Effector CD8-positive, alpha-beta T cell (primary cell): ENCODE measurements at regions not wholly inside any gene's neighbourhood (a gene's known extent, or its start where the extent isn't known, plus 50 kb on each side); places are given as distances from the start of the nearest gene placed in this dataset.
"Not testable (repeated sequence)": the region's sequence is repeated elsewhere in the genome, so short reads cannot be mapped to it uniquely, and the experiment has no call there.

ENCODE experiments used
- DNase-seq: peaks from one replicate; lab custom pipeline; 2025; lab: John Stamatoyannopoulos, UW

DNA sequence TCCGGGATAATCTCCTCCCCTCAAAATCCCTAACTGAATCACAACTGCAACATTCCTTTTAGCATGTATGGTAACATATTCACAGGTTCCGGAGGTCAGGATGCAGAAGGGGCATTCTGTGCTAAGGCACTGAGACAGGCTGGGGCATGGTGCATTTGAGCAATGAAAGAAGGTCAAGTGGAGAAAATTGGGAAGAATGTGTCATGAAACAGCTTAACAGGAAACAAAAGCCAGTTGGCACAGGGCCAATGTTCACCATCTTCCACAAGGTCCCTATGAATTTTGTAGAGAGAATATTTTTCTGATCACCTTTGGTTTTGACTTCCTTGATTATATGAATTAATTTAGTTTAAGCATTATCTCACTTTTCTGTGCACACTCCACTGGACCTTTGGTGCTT is 587.7 kb upstream of the NR2F2 start:
- no peak for DNase-seq

DNA sequence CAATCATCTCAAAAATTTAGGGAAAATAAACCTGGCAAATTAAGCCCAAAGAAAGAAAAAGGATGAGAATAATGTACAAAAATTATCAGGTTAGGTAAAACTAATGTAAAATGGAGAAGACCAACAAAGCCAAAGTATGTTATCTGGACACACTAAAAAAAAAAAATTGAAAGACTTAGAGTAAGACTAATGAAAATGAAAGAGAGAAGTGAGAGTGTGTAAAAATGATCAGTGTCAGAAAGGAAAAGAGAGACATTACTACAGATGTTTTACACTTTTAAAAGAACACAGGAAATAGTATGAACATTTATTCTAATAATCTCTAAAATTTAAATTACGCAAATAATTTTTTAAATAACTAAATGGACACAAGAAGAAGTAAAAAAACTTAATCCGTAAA is 573.3 kb upstream of the NR2F2 start:
- no peak for DNase-seq

DNA sequence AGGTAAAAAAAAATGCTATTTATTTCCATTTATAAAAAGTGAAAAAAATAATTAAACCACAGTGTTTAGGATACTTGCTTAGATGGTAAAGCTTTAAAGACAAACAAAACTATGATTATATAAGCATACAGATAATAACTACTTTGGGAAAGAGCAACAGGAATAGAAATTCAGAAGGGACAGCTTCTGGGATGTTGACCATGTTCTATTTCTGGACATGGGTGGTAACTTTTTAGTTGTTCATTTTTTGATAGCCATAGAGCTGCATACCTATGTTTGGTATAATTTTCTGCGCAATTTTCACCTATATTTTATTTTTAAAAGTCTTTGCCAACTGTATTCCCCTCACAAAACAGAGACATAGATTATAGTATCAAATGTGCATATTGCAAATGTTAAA is 572.0 kb upstream of the NR2F2 start:
- DNase-seq: no peak

DNA sequence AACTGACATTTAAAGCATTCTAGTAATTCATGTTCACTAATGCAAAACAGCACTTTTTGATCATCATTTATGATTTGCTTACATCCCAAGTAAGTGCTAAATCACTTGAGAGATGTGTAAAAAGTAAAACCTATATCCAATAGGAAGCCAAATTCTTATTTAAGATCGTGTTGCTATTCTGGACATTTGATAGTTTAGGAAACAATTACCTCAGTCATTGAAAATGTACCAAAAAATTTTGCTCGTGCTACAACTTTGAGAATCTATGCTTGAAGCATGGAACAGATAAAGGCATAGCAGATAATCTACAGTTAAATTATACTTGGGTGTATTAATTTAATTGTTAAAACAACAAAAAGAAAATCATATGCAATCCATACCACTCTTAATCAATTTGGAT is 571.6 kb upstream of the NR2F2 start:
- DNase-seq: no peak

DNA sequence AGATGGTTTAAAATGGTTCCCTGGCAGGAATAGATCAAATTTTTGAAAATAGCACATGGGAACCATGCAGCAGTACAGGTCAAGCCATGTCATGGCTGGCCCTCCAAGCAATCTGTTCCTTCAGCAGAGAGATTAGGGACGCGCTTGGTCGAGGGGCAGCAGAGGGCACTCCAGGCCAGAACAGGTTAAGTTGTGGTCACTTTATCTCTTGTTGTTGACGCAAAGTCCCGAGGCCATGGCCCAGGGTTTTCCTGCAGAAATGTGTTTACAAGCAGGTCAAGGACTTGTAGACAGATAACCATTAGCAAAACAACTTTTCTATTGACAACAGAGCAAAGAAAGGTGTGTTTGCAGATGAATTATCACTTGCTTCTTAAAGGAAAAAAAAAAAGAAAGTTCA is 570.0 kb upstream of the NR2F2 start:
- no peak for DNase-seq

DNA sequence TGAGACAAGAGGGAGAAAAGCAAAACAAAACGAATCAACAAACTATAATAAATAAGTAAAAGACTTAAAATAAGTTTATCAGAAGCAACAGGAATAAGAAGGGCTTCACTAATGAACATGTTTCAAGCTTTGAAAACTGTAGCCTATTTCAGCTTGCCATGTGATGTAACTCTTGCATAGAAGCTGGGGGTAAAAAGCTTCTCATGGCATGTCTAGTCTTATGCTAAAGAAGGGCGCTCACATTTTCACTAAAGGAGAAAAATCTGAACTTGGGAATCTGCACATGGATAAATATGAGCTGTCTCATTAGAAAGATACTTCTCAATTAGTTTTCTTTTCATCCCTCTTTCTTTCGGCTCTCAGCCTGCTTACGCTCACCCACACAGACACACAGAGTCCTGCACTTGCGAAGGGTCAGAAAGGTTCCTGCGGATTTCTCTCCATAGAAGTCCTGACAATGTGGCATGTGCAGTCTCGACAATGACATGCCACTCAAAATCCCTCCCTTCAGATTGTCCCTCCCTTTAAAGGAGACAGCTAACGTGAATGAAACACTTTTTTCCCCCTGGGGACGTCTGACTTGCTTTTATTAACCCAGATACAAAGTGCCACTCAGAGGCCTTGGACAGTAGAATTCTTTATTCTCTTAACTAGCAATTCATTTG is 568.9 kb upstream of the NR2F2 start:
- DNase-seq: no peak

DNA sequence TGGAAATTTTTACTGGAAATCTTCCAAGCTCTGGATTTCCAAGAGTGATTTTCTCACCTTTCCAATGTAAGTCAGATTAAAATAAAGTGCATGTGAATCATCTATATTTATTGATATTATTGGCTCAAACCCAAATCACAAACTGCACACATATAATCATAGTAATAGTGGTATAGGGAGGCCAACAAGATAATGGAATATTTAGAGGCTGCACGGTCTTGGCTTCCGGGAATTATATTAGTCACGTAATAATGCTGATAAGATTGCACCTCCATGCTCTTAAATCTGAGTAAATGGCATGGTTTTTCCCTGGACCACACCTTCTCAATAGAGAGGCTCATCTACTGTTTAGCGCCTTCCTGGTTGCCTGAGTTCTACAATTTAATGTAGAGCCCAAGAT is 567.1 kb upstream of the NR2F2 start:
- DNase-seq: no peak

DNA sequence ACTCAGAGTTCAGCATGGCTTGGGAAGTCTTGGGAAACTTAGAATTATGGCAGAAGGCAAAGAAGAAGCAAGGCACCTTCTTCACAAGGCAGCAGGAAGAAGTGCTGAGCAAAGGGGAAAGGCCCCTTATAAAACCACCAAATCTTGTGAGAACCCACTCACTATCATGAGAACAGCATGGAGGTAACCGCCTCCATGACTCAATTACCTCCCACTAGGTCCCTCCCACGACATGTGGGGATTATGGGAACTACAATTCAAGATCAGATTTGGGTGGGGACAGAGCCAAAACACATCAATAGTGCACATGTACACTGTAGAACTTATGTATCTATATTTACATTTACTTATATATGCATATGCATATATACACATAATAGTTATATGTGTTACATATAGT is 565.3 kb upstream of the NR2F2 start:
- DNase-seq: no peak

DNA sequence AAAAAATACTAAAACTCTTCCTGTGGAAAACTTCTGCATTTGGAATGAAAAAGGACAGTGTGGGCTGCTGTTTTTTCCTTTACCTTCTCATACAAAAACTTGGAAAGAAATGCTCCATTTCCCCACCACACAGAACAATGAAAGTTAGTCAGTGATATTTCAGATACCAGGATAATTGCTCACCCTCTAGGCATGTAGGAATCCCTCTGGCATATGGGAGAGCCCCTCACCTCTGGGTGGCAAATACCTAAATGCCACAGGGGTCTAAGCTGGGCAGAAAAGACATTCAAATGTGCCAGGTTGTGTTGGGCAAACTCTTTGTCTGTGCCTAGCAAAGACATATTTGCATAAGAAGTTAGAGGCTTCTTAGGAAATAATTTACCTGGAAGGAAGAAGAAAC is 560.3 kb upstream of the NR2F2 start:
- DNase-seq: no peak

DNA sequence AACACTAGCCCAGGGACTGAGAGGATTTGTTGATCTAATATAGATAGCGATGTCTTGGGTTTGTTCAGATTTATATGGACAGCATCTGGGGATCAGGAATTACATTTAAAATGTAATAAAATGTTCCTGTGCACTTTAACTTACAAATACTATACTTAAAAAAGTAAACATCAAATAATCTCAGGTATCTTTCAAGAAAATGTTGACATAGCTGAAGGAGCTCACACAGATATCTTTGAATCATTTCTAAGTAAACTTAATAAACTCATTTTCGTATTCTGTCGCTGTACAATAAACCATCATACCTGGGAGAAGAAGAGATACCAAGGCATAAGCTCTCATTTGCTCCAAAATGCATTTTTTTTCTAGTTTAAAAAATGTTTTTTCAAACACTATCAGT is 557.5 kb upstream of the NR2F2 start:
- DNase-seq: no peak

DNA sequence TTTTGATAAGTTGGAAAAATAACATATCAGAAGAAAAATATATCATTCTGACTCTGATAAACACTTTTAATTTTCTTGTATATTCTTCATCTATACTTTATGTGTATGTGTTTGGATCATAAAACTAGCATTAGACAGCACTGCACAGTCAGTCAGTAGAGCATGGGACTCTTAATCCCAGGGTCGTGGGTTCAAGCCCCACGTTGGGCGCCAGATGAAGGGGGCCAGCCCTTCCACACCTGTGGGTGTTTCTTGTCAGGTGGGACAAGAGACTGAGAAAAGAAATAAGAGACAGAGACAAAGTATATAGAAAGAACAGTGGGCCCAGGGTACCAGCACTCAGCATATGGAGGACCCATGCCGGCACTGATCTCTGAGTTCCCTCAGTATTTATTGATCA is 546.0 kb upstream of the NR2F2 start:
- no peak for DNase-seq

DNA sequence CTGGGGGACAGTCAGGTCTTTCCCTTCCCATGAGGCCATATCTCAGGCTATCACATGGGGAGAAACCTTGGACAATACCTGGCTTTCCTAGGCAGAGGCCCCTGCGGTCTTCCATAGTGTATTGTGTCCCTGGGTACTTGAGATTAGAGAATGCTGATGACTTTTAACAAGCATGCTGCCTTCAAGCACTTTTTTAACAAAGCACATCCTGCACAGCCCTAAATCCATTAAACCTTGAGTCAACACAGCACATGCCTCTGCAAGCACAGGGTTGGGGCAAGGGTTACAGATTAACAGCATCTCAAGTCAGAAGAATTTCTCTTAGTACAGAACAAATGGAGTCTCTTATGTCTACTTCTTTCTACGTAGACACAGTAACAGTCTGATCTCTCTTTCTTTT is 545.2 kb upstream of the NR2F2 start:
- not testable (repeated sequence) for DNase-seq

DNA sequence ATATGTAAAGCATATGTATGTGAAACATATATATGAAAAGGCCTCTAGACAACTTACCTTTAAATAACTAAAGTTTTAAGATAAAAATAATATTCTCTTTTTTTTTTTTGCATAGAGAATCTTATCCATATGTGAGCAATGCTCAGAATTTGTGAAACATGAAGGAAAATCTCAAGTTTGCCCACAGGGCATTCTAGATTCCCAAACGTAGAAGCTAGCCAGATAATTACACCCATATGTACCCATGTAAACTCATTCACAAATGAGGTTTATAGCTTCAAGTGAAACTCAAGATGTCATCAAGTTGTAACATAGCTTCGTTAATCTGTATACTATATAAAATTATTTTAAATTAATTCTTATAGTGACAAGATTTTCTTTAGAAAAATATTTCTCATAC is 537.3 kb upstream of the NR2F2 start:
- DNase-seq: no peak

DNA sequence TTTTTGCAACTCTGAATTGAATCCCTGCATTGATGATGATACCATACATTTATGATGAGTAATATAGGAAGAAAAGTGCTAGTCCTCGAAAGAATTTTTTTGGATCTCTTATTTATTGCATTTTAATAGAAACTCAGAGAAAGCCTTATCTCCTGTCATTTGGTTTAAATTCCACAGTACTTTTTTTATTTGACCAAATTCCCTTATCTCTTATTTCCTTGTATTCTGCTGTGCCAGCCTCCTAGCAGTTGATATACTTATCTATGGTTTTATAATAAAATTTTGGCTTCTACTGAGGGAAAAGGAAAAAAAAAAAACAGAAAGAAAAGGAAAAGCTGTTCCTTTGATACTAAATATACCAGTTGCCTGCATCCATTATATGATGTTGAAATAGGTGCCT is 535.1 kb upstream of the NR2F2 start:
- no peak for DNase-seq

DNA sequence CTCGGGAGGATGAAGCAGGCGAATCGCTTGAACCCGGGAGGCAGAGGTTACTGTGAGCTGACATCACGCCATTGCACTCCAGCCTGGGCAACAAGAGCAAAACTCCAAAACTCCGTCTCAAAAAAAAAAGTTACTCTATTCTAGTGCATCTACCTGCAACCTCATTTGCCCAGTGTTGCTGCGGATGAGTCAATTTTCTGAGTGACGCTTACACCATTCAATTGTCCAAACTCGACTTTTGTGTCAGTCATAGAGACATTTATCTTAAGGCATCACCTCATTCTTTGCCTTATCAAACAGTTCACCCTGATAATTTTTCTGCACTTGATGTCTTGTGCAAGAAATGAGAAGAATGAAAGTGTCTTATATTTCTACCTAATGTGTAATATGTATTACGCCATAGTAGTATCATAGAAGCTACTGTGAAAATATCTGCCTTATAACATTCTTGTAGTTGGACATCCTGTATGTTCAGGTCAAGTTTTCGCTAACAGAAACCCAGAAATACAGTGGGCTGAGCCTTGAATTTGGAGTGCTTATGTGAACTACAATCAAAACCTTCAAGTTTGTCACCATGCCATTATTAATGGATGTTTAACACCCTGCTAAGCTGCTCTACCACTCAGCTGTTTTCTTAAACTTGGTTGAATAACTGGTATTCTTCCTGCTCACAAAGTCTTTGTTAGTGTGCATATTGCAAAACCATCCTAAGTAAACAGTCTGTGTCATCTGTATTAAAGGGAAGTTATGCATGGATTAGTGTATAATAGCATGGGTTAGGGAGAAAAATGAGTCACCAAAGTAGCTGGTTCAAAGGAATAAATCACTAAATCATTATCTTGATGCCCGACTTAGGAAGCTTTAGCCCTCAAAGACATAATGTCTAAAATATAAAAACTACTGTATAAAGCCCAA is 531.0 kb upstream of the NR2F2 start:
- no peak for DNase-seq

DNA sequence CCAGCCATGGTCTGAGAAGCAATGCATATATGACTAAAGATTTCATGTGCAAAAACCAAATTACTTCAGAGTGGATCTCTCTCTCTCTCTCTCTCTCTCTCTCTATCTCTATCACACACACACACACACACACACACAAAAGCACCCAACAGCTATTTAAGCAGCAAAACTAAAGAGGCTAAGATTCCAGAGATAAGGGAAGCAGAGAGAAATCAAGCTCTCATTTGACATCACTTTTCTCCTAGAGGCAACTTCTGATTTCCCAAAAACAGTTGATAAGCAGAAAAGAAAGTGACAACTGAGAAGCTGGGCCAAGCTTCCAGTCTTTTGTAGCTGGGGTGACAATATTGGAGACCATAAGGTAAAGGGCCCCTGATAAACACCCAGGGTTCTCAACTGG is 526.0 kb upstream of the NR2F2 start:
- DNase-seq: no peak

DNA sequence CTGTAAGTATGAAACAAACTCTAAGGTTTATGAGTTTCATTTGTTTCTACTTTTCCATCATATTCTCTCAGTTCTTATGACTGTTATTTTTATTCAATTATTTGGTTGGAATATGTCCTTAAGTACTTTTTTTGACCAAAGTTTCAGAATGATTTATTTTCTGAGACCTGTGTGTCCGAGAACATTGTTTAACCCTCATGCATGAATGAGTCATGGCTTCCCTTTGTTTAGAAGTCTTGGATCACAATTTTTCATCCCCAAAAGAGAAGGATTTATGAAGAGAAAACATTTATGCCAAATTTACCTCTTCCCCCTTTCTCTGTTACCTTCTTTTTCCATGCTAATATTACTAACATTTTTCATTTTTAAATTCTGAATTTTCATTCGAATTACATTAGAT is 518.0 kb upstream of the NR2F2 start:
- DNase-seq: no peak

DNA sequence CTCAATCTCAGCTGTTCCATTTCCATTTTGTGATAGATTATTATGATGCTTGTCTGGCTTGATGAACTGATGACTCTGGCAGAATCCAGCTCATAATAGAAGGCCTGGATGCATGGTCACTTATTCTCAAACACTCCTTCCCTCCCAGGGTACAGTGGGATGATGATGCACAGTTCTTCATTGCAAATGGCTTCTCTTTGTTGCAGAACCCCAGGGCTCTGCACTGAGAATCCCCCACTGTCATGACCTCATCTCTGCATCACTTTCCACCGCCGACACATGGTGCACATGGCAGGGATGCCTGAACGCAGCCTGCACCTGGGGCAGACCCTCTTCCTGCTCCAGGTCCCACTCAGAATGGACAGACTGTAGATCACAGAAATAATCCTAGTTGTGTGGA is 515.6 kb upstream of the NR2F2 start:
- no peak for DNase-seq

DNA sequence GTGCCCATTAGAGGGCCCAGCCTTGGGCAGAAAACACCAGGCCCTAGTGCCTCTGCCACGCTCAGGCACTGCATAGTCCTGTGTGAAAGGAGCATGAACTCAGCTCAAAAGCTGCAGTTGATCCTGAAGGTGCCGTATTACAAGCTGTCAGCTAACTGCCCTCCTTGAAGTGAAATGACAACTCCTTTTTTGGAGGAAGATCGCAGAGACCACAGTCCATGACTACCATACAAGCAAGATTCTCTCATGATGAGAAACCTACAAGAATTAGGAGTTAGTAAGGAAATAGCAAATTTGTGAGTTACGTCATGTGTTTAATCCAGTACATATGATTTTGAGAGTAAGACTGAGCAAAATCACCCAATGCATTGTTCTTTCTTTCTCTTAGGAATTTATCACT is 513.9 kb upstream of the NR2F2 start:
- no peak for DNase-seq

DNA sequence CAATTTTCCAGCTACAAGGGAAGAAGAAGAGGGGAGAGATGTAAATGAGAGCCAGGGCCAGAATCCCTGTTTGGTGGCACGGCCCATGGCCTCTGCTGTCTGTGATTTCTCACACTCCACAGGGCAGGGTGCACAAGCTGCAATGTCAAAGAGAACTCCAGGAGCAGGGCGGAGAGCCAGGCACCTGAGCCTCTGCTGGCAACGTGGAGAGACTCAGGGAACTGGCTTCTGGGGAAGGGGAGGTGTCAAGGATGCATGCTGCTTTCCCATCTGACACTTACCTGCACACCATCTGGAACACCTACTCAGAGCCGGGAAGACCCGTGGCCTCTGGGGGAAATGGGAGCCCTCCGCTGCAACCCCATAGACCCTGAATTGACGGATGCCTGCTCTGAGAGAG is 507.5 kb upstream of the NR2F2 start:
- DNase-seq: no peak

DNA sequence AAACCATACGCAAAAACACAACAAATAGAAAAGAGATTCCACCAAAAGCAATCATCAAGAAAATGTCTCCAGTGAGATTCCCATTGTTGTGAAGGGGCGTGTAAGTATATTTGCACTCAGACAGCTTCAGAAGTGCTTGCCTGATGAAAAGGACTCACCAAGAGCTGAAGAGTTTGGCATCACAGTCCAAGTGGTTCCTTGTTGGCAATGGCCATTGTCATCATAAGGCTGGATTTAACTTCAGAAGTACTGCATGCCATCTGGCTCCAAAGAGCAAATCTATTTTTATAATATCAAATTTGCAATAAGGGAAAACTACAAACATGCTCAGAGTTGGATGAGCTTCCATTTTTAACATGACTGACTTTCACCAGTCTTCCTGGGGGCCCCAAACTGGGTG is 505.3 kb upstream of the NR2F2 start:
- no peak for DNase-seq

DNA sequence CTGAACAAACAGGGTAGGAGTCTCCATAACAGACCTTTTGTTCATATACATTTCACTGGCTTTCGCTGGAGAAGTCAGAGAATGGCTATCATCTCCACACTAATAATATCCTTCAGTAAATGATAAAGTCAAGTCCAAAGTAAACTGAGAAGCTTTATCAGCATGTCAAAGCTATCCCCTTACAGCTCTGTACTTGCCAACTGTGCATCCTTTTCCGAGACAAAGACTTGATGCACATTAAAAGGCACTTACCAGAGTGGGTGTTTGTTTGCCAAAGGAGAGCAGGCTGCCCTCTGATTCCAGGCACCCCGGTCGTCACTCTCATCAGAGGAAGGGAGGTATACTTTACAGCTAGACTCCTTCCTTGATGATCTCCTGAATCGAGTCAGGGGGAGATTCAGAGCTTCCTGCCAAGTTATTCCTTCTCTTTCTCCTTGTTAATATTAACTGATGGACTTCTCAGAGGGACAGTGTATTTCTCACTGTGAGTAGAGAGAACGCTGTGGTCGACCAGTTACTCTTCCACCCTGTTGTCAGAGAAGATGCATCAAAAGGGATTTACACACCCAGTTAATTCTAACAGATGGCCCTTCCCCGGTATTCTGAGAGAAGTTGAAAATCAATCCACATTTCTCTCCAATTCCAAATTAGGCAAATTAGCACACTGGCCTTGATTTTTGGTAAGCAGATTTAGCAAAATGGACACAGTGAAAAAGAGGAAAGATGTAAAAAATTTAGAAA is 504.7 kb upstream of the NR2F2 start:
- DNase-seq: no peak
